ENCODE measurements at regions not wholly inside any gene's neighbourhood (a gene's known extent, or its start where the extent isn't known, plus 50 kb on each side); places are given as distances from the start of the nearest gene placed in this dataset.

GRCh38 chr10:21061184-21061583 is 164.1 kb upstream of the NEBL start (continued):
- no peak for TF ChIP-seq CHD7 (IDR thresholded peaks at IDR 0.05; ENCODE audit: insufficient replicate concordance, low read length)
- no peak for TF ChIP-seq HDAC6 (IDR thresholded peaks at IDR 0.05; ENCODE audit: low read depth, low read length)
- no peak for TF ChIP-seq ATF3 (IDR thresholded peaks at IDR 0.05; ENCODE audit: insufficient read depth, low read depth, low read length)
- TF ChIP-seq CHD2 (IDR thresholded peaks at IDR 0.05; ENCODE audit: low read length): no peak
- no peak for TF ChIP-seq BCL11A (IDR thresholded peaks at IDR 0.05; ENCODE audit: low read depth in 2 of 2, low read length in 2 of 2)
